NCI-H1105 treated with DMSO at 0.1 percent for 48 hours (cell line): ENCODE measurements at regions not wholly inside any gene's neighbourhood (a gene's known extent, or its start where the extent isn't known, plus 50 kb on each side); places are given as distances from the start of the nearest gene placed in this dataset.
"Not testable (repeated sequence)": the region's sequence is repeated elsewhere in the genome, so short reads cannot be mapped to it uniquely, and the experiment has no call there.

Experiments
- DNase-seq: peaks from one replicate; lab custom pipeline; 2025; lab: John Stamatoyannopoulos, UW

DNA sequence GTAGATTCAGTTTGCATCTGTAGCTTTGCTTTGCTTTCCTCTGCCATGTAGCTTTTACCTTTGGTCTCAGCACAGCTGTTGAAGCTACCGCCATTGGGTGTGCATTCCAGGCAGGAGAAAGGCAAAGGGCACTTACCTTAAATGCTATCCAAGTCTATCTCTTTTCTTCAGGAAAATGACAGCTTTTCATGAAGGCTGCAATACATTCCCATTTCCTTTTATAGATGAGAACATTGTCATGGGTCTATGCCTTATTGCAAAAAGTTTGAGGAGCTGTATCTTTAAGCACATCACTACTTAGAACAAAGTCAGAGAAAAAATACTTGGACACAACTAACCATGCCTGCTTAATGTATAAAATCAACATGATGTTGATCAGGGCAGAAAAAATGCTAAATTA, 266.8 kb downstream of the DOK5 start:
- DNase-seq, result no peak

DNA sequence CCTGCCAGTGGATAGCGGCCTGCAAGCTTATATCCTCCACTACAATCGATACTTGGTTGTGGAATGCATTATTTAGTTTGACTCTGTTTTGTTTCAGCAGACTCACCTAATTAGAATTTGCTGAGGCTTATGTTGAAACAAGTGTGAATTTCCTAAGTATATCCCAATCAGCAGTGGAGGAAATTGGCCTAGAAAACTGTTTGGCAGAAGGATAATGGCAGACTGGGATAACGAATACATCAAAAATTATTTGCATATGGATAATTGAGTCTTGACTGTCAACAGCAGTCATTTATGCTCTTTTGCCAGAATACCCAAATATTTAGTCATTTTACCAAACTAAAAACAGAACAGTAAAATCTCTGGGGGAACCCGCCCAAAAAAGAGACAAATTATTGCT, 261.0 kb downstream of the DOK5 start:
- no peak for DNase-seq

DNA sequence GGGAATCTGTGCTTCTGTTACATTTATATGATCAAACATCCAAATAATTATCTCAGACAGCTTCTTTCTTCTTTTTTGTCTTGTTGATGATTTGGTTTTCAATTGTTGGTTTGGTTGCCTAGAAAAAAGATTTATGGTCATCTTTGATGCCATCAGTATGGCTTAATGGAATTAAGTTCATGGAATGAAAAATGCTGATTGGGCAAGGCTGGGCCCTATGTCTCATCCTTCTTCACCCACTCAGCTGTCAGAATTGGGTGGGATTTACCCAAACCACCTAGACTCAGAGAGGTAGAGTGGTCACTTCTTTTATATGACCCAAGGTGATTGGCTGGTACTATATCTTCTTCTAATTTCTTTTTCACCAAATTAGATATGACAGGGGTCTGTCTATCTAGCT, 258.3 kb downstream of the DOK5 start:
- no peak for DNase-seq

DNA sequence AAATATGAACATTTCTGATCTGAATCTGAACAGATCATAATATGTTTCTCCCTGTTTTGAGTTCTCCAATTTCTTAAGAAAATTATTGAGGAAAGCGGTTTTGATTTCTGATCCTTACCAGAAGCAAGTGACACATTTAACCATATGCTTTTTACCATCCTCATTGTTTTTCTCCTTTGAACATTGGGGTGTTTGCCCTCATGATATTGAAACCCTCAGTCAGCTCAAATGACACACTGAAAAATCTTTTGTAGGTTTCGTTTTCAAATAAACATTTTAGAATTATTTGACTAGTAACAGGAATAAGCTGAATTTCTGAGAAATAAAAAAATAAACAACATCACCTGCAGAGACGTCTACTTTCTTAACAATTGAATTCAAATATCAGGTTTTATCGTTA, 252.1 kb downstream of the DOK5 start:
- DNase-seq, result no peak

DNA sequence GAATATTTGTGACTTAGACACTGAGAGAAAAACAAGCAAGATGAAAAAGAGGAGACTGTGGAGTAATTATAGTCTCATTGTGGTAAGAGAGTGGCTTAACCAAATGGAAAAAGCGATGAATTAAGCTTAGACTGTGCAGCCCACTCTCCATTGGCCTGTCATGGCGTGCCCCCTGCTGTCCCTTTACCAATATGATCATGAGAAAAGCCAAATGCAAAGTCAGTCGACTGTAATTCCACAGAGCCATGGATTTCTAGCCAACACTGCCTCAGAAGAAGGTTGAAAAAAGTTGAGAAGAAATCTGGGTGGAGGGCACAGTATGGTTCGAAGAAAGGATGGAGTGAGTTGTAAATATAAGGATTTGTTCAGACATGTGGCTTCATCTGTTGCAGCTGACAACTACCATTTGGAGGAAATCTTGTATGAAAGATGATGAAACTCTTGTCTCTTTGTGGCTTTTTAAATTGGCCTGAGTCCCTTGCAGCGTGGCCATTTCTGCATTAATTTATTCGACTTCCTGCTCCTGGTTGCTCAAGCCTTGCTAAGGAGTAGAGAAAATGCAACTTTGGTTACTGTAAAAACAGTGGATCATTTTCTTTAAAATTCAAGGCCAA, 251.4 kb downstream of the DOK5 start:
- DNase-seq, result no peak

- DNase-seq, result not testable (repeated sequence)
Measured at GRCh38 chr20:54725266-54725665, 249.9 kb downstream of the DOK5 start.

DNA sequence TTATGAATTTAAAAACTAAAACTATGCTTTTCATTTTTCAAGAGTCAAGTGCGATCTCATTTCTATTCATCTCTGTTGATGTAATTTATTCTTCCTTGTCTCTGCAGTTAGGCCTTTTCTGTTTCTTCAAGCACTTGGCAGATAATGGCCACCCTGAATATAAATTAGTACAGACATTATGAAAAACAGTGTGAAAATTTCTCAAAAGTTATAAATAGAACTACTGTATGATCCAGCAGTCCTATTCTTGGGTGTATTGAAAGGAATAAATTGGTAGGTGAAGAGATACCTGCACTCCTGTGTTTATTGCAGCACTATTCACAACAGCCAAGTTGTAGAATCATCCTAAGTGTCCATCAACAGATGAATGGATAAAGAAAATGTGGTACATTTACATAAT, 248.3 kb downstream of the DOK5 start:
- no peak for DNase-seq

DNA sequence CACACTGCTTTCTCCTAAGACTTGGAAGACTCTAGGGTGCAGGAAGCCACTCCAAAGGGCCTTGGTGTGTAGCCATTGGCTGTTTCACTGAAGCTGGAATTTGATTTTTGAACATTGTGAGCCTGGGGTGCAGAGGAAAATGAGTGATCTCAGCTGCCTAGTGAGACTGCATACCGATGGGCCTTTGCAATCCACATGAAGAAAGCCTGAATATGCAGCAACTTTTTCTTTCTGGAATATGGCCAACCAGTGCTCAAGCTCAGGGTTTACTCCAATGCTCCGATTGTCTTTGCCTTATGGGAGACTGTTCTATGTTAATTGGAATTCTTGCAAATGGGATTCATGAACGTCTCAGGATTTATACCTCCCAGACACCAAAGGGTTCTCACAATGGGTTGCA, 242.6 kb downstream of the DOK5 start:
- DNase-seq, result no peak

DNA sequence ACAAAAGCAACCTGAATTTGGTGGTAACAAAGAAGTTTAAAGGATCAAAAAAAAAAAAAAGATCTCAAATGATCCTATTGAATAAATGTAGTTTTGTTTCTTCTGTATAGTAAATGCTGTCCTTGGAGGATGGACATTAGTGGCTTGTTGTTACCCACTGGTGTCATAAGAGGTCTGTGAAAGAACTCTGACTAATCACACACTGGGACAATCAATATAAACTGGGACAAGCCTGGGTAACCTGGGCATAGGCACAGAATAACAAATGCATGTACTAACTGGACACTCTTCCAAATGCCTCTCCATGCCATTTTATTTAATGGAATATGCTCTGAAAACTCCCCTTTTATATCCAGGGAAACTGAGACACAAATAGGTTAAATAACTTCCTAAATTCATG, 241.4 kb downstream of the DOK5 start:
- DNase-seq, result no peak

DNA sequence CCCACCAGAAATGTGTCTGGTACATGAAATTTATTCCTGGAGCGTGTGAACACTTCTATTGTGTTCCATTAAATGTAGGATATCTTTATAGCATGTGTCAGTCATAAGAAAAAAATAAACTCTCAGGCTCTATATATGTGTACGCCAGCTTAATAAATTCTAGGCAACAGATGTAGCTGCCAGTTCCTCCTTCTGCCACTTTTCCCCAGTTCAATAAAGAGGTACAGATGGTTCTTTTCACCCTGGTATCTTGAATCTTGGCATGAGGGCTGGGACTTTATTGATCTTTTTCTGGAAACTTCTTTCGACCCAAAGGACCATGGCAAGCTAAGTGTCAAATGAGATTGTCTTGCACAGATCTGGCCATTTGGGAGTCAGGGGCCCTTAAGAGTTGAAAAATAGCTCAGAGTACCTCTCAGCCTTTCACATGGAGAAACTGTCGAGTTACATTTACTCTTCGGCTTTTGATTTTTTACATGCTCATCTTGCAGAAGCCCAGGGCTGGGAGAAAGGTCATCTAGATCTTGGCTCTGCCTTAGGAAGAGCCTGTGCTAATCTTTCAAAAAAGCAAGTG, 240.9 kb downstream of the DOK5 start:
- no peak for DNase-seq

DNA sequence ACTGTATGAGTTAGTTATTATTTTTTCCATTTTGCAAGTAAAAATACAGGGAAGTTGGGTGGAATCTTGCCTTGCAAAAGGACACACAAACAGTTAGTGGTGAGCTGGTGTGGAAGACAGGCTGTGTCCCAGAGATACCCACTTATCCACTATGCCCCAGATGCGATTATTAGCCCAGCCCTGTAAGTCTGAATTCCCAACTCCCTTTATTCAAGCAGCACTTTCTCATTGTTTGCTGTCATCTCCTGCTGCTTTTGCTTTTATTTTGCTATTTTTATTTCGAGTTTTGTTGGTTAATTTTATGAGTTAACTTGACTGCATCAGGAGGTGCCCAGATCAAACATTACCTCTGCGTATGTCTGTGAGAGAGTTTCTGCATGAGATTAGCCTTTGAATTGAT, 239.4 kb downstream of the DOK5 start:
- no peak for DNase-seq

- no peak for DNase-seq
Measured at GRCh38 chr20:54713727-54714126, 238.3 kb downstream of the DOK5 start.

- no peak for DNase-seq
Measured at GRCh38 chr20:54711071-54711470, 235.7 kb downstream of the DOK5 start.

GRCh38 chr20:54710341-54710740, 234.9 kb downstream of the DOK5 start:
- no peak for DNase-seq

GRCh38 chr20:54708229-54708628, 232.8 kb downstream of the DOK5 start:
- no peak for DNase-seq

- DNase-seq, result no peak
Measured at GRCh38 chr20:54707801-54708200, 232.4 kb downstream of the DOK5 start.

DNA sequence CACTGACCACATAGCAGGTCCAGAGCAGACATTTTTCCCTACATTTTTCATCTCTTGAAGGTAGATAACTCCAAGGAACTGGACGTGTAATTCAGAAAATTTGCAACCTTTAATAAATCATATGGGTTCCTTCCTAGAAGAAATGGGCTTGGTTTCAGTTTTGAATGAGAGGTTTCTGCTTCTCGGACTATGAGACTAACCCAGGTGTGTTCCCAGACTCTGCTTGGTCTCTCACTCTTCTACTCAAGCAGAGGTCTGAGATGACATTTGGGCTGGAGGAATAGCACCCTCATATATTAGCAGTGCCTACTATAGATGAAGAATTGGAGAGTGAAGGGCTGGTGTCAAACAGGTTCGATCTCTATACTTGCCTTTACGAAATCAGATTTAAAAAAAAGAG, 231.2 kb downstream of the DOK5 start:
- DNase-seq, result no peak

GRCh38 chr20:54704032-54704635, 228.7 kb downstream of the DOK5 start:
- DNase-seq, result no peak
